ACHN (cell line): ENCODE measurements at regions not wholly inside any gene's neighbourhood (a gene's known extent, or its start where the extent isn't known, plus 50 kb on each side); places are given as distances from the start of the nearest gene placed in this dataset.

Source experiments
- DNase-seq: peaks from one replicate; pipeline ENCODE4 v3.0.0-alpha.2; 2015
- in situ Hi-C: cut with HindIII; loops from 2 replicates; pipeline ENCODE4 v1.10.0; 2017; ENCODE audit warnings: low sequenced_read_pairs, low pct_ligation_motif_present, low pct_unique_long_range_greater_than_20kb

- in situ Hi-C loops: no loop called here
- no peak for DNase-seq
These were observed 163.6 kb downstream of the ENC1 start for GRCh38 chr5:74476819-74477453.

- no peak for DNase-seq
- in situ Hi-C loops: no loop called here
These were observed 164.3 kb downstream of the ENC1 start for GRCh38 chr5:74476046-74476818.

- no peak for DNase-seq
- in situ Hi-C loops: no loop called here
These were observed 168.7 kb downstream of the ENC1 start for GRCh38 chr5:74471875-74472274.

GRCh38 chr5:74469234-74469994 lies 171.1 kb downstream of the ENC1 start:
- in situ Hi-C loops: no loop called here
- DNase-seq: no peak

GRCh38 chr5:74468421-74468820 lies 172.1 kb downstream of the ENC1 start:
- no peak for DNase-seq
- in situ Hi-C loops: no loop called here

- DNase-seq: no peak
- in situ Hi-C loops: no loop called here
These were observed 174.8 kb downstream of the ENC1 start for GRCh38 chr5:74465724-74466123.

GRCh38 chr5:74464512-74465209 lies 175.9 kb downstream of the ENC1 start:
- in situ Hi-C loops: no loop called here
- no peak for DNase-seq

- in situ Hi-C loops: no loop called here
- DNase-seq: no peak
These were observed 178.2 kb downstream of the ENC1 start for GRCh38 chr5:74462356-74462755.

- DNase-seq: no peak
- in situ Hi-C loops: no loop called here
These were observed 179.3 kb downstream of the ENC1 start for GRCh38 chr5:74461251-74461650.

- DNase-seq: no peak
- in situ Hi-C loops: no loop called here
These were observed 179.8 kb downstream of the ENC1 start for GRCh38 chr5:74460694-74461093.

- in situ Hi-C loops: no loop called here
- DNase-seq: no peak
These were observed 180.5 kb downstream of the ENC1 start for GRCh38 chr5:74459984-74460383.

GRCh38 chr5:74457876-74458275 lies 182.7 kb downstream of the ENC1 start:
- DNase-seq: no peak
- in situ Hi-C loops: no loop called here

GRCh38 chr5:74454263-74455030 lies 186.1 kb downstream of the ENC1 start:
- in situ Hi-C loops: no loop called here
- DNase-seq: no peak

GRCh38 chr5:74452856-74453255 lies 187.7 kb downstream of the ENC1 start:
- in situ Hi-C loops: no loop called here
- no peak for DNase-seq

GRCh38 chr5:74450095-74450494 lies 190.4 kb downstream of the ENC1 start:
- no peak for DNase-seq
- in situ Hi-C loops: no loop called here

- DNase-seq: no peak
- in situ Hi-C loops: no loop called here
These were observed 193.7 kb downstream of the ENC1 start for GRCh38 chr5:74446725-74447241.

- DNase-seq: no peak
- in situ Hi-C loops: no loop called here
These were observed 198.1 kb downstream of the ENC1 start for GRCh38 chr5:74442466-74442865.

GRCh38 chr5:74441616-74442015 lies 198.9 kb downstream of the ENC1 start:
- in situ Hi-C loops: no loop called here
- DNase-seq: no peak
